Spleen (tissue), 7 donors: ENCODE measurements at regions not wholly inside any gene's neighbourhood (a gene's known extent, or its start where the extent isn't known, plus 50 kb on each side); places are given as distances from the start of the nearest gene placed in this dataset.

Source experiments
- POLR2A ChIP-seq, 3 donors: fragments of 450-650 bp; IDR thresholded peaks; one replicate each; pipeline ENCODE4 v1.5.1; 2017; ENCODE audit warnings: antibody characterized with exemption in 3 of 3, mild to moderate bottlenecking in 1 of 3
- POLR2AphosphoS5 ChIP-seq, 3 donors: sonication (generic); formaldehyde crosslinking; IDR thresholded peaks; one replicate each; pipeline ENCODE4 v1.5.1; 2017; ENCODE audit warnings: antibody characterized with exemption in 3 of 3
- TF ChIP-seq, protein P1 (sequence below), 11 experiments: fragments of 200-600 bp in 7 of 11; fragments of 450-650 bp in 4 of 11; sonication (generic) in 4 of 11; IDR thresholded peaks in 8 of 11; conservative IDR thresholded peaks in 3 of 11; 1 replicate in 7 of 11; 2 replicates in 4 of 11; pipeline versions ENCODE4 v1.4.0 to v1.8.0; 2016 to 2021; ENCODE audit warnings: antibody characterized with exemption in 11 of 11, inconsistent platforms in 4 of 11, mild to moderate bottlenecking in 1 of 11
- donor health status: DM: no; HTN: no; CAD: no; lungs with moderate emphysema.
- donor health status: DM: no; HTN: no; CAD: no.
- donor health status: DM: no; HTN: no; CAD: no.

DNA sequence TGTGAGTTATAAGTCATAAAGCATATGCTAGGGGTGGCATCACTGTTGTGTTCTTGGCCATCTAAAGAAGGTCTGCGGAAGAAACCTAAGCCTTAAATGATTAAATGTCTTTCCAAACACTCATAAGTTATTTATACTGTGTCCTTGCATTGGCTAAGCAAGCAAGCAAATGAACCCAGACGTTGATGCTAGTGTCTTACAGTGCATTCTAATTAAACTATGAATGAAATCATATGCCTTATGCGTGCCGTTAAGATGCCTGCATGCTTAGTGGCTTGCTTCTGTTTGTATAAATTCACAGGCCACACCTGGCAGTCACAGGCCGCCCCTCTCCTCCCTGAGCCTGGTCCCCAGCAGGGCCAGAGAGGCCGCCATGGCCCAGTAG, 49.9 kb downstream of the RIN2 start:
- TF ChIP-seq POLR2A (IDR thresholded peaks at IDR 0.05), result no peak
- TF ChIP-seq, protein P1, sequence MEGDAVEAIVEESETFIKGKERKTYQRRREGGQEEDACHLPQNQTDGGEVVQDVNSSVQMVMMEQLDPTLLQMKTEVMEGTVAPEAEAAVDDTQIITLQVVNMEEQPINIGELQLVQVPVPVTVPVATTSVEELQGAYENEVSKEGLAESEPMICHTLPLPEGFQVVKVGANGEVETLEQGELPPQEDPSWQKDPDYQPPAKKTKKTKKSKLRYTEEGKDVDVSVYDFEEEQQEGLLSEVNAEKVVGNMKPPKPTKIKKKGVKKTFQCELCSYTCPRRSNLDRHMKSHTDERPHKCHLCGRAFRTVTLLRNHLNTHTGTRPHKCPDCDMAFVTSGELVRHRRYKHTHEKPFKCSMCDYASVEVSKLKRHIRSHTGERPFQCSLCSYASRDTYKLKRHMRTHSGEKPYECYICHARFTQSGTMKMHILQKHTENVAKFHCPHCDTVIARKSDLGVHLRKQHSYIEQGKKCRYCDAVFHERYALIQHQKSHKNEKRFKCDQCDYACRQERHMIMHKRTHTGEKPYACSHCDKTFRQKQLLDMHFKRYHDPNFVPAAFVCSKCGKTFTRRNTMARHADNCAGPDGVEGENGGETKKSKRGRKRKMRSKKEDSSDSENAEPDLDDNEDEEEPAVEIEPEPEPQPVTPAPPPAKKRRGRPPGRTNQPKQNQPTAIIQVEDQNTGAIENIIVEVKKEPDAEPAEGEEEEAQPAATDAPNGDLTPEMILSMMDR (IDR thresholded peaks at IDR 0.05 in 8 of 11, conservative IDR thresholded peaks at IDR 0.05 in 3 of 11), result no peak
- no peak for TF ChIP-seq POLR2AphosphoS5 (IDR thresholded peaks at IDR 0.05)
